ENCODE measurements at regions not wholly inside any gene's neighbourhood (a gene's known extent, or its start where the extent isn't known, plus 50 kb on each side); places are given as distances from the start of the nearest gene placed in this dataset.
A peak's percentile ranks its signal among the peaks of the same experiment; 100 is the strongest.

GRCh38 chr9:87285183-87285850 lies 212.3 kb upstream of the DAPK1 start:
- peak overlapping the region in 10 of 21 experiments; percentile 15 to 79 (median 32) for H3K27ac ChIP-seq
- H3K4me3 ChIP-seq: no peak overlapping the region

- no peak overlapping the region for H3K4me3 ChIP-seq
- peak overlapping the region in 7 of 21 experiments; percentile 25 to 79 (median 43) for H3K27ac ChIP-seq
Observed at GRCh38 chr9:87286506-87286905, 211.2 kb upstream of the DAPK1 start.

DNA sequence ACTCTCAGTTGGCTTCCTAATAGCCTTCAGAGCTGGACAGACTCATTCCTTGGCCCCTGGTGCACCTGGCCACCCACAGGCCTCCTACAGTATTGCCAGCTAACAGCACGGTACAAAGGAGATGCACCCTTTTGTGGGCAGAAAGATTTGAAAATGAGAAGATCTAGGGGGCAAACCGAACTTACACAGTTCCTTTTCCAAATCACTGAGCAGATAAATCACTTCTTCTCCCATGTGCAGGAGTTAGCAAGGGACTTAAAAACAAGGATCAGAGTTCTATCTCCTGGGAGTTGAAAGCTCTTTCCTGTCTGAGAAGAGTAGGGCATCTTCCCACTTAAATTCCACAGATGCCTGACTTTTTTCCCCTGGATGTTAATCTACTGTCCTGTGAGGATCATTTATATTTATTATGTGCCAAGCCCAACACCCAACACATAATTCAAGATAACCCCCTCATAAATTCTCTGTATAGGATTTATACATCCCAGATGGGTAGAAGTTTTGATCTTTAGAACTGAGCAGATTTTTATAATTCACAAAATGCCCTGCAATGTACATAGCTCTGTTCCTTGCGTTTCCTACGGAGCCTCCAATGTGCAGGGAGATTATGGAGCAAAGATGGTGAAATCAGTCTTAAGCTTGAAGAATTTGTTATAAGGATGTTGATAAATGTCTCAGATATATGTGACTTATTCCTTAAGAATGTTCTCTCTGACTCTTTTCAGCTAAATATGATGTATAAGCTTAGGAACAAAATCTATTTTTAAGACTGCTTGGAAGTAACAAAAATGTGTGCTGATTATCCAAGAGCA lies 207.2 kb upstream of the DAPK1 start:
- peak overlapping the region in 1 of 21 experiments; percentile 58 for H3K27ac ChIP-seq
- no peak overlapping the region for H3K4me3 ChIP-seq

DNA sequence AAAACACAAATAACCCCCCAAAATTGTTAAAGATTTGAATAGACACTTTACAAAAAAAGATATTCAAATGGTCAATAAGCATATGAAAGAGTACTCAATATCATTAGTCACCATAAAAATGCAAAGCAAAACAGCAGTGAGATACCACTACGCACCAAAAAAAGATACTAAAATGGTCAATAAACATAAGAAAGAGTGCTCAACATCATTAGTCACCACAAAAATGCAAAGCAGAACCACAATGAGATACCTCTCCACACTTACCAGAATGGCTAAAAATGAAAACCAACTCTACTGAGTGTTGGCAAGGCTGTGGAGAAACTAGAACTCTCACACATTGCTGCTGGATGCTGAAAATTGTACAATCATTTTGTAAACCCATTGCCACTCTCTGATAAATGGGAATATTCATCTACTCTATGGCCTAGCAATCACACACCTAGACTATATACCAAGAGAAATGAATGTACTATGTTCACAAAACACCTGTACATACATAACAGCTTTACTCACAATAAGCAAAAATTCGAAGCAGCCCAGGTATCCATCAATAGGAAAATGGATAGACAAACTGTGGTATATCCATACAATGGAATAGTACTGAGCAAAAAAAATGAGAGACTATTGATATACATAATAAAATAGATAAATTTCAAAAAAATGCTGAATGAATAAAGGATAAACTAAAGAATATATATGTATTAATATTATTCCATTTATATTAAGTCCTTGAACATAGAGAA lies 205.0 kb upstream of the DAPK1 start:
- no peak overlapping the region for H3K4me3 ChIP-seq
- H3K27ac ChIP-seq: no peak overlapping the region

DNA sequence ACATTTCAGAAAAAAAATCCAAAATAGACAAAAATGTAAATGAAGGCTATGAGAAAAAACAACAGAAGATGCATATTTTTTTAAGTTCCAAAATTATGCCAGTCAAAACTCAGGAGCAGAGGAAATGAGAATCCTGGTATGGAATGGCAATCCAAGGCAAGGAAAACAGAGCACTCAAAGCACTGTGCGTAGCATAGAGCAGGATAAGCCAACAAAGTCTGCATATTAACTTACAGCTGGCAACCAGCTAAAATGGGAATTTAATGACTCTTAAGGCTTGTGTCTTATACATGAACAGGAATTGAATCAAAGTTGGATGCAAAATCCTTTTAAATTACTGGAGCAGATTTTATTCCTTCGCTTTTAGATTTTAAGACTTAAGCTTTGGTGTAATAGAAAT lies 203.5 kb upstream of the DAPK1 start:
- no peak overlapping the region for H3K4me3 ChIP-seq
- no peak overlapping the region for H3K27ac ChIP-seq

- Histone ChIP-seq H3K27ac (no peak overlapping the region), H3K4me3 (no peak overlapping the region)
Observed at GRCh38 chr9:87300915-87301314, 196.8 kb upstream of the DAPK1 start.

- no peak overlapping the region for H3K27ac ChIP-seq
- no peak overlapping the region for H3K4me3 ChIP-seq
Observed at GRCh38 chr9:87301371-87301770, 196.3 kb upstream of the DAPK1 start.

GRCh38 chr9:87305151-87305550 lies 192.5 kb upstream of the DAPK1 start:
- Histone ChIP-seq H3K27ac (no peak overlapping the region), H3K4me3 (no peak overlapping the region)

DNA sequence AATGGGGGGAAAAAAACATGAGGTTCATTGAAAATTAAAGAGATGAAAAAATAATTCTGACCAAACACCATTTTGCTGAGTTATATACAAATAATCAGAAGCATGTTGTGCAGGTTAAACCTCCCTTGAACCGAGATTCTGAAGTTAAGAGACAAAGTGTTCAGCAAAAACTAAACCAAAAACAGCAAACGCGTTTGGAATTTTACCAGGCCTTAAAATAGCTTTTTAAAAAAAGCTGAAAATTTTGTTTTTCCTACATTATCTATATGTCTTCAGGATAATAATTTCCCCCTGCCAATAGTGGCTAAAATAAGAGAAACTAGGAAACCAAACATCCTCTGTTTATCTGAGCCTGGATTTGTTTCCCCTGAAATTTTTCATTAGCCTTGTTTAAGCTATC lies 191.7 kb upstream of the DAPK1 start:
- no peak overlapping the region for H3K4me3 ChIP-seq
- no peak overlapping the region for H3K27ac ChIP-seq

DNA sequence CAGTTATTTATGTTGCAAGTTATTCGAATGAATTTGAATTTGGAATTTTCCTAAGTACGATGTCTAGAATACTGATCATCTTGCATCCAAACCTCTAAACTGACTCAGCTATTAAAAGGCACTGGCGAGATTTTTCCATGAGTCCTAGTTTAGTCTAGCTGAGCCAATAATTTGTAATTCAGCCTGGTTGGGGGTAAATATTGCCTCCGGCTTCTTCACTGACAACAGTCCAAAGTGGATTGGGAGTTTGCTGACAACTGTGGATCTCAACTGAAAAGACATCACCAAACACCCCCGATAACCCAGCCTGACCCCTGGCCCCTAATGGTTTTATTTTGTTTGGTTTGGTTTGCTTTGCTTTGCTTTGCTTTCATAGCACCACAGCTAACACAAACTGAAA lies 189.8 kb upstream of the DAPK1 start:
- Histone ChIP-seq H3K4me3 (no peak overlapping the region), H3K27ac (peak overlapping the region in 2 of 21 experiments; percentile 13 to 65)

DNA sequence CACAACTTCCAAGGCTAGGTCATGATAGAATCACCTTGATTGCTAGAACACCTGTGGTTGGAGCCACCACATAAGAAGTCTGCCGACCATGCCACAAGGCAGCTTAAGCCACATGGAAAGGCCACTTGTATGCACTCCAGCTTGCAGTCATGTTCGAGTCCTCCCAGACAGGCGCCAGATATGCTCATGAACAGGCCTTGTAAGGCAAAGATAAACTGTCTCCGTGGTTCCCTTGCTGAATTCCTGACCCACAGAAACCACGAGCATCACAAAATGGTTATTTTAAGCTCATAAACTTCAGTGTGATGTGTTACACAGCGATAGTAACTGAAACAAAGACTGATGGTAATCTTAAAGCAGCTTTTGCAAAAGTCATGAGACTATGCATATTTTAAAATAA lies 188.4 kb upstream of the DAPK1 start:
- H3K27ac ChIP-seq: no peak overlapping the region
- H3K4me3 ChIP-seq: no peak overlapping the region

DNA sequence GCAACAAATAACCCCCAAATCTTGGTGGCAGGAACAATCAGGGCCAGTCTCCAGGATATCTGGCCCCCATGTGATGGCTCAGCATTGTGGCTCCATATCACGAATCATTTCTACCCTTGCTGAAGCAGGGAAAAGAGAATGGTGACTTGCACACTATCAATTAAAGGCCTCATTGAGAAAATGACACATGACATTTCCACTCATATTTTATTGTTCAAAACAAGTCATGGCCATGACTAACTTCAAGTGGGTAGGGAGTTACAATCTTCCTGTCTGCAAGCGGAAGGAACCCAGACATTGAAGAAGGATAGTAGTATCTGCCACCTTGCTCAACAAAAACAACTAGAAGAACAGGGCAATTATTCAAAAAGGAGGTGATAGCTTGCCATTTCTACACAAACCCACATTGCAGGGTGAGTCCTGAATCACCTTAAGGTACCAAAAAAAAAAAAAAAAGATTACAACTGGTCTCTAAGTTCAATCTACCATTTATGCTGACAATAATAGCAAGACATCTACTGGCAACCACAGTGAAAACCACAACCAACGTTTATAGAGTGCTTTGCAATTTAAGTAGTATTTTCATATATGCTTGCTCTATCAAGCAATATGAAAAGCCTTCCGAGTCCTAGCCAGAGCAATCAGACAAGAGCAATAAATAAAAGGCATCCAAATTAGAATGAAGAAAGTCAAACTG lies 186.7 kb upstream of the DAPK1 start:
- Histone ChIP-seq H3K27ac (no peak overlapping the region), H3K4me3 (no peak overlapping the region)

DNA sequence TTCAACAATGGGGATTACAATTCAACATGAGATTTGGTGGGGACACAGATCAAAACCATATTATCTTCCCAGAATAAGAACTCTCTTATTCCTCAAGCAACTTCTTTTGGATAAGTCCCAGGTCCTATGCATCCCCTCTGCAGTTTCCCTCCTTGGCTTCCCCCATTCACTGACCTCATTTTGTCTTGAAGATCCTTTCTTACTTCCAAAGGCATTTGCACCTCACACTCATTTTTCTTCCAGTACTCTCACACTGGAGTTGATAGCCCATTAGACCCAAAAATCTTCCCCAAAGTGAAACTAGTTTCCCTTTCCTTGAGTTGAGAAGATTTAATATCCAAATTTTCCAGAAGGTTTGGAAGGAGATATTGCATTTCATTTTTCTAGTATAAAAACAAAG lies 178.0 kb upstream of the DAPK1 start:
- no peak overlapping the region for H3K4me3 ChIP-seq
- H3K27ac ChIP-seq: no peak overlapping the region

- H3K27ac ChIP-seq: no peak overlapping the region
- H3K4me3 ChIP-seq: no peak overlapping the region
Observed at GRCh38 chr9:87320146-87320884, 177.4 kb upstream of the DAPK1 start.

- peak overlapping the region in 7 of 21 experiments; percentile 25 to 70 (median 43) for H3K27ac ChIP-seq
- H3K4me3 ChIP-seq: no peak overlapping the region
Observed at GRCh38 chr9:87322840-87323635, 174.6 kb upstream of the DAPK1 start.

- no peak overlapping the region for H3K4me3 ChIP-seq
- peak overlapping the region in 9 of 21 experiments; percentile 4 to 69 (median 37) for H3K27ac ChIP-seq
Observed at GRCh38 chr9:87323928-87324327, 173.7 kb upstream of the DAPK1 start.

GRCh38 chr9:87324613-87325194 lies 173.0 kb upstream of the DAPK1 start:
- Histone ChIP-seq H3K27ac (peak overlapping the region in 3 of 21 experiments; percentile 37 to 69 (median 41)), H3K4me3 (no peak overlapping the region)

GRCh38 chr9:87327575-87328125 lies 170.0 kb upstream of the DAPK1 start:
- no peak overlapping the region for H3K27ac ChIP-seq
- no peak overlapping the region for H3K4me3 ChIP-seq
